SK-N-SH treated with all-trans-retinoic acid at 6 μM for 48 hours (cell line): ENCODE measurements at regions not wholly inside any gene's neighbourhood (a gene's known extent, or its start where the extent isn't known, plus 50 kb on each side); places are given as distances from the start of the nearest gene placed in this dataset.
"Not testable (repeated sequence)": the region's sequence is repeated elsewhere in the genome, so short reads cannot be mapped to it uniquely, and the experiment has no call there.

ENCODE experiments used
- ATAC-seq: fragments of 200-7000 bp; cut with Tn5 transposase; 3 replicates; pipeline ENCODE4 v1.9.1; 2020; ENCODE audit warnings: mild to moderate bottlenecking, moderate library complexity
- ARNTL ChIP-seq: fragments of 450-650 bp; formaldehyde crosslinking; IDR thresholded peaks from 2 replicates; pipeline ENCODE4 v1.5.0; 2020; ENCODE audit warnings: low read depth, mild to moderate bottlenecking, moderate library complexity, borderline replicate concordance
- BACH2 ChIP-seq: fragments of 250-450 bp; sonication (Bioruptor Pico); IDR thresholded peaks from 2 replicates; pipeline ENCODE4 v1.9.0; 2021; ENCODE audit warnings: mild to moderate bottlenecking, borderline replicate concordance
- CREB5 ChIP-seq: fragments of 250-450 bp; sonication (Bioruptor Pico); IDR thresholded peaks from 2 replicates; pipeline ENCODE4 v1.5.1; 2020; ENCODE audit warnings: low read depth, mild to moderate bottlenecking, moderate library complexity
- CSDC2 ChIP-seq: fragments of 250-450 bp; sonication (Bioruptor Pico); IDR thresholded peaks from 2 replicates; pipeline ENCODE4 v1.5.0; 2020; ENCODE audit warnings: mild to moderate bottlenecking, moderate library complexity
- CSRNP3 ChIP-seq: fragments of 250-450 bp; sonication (Bioruptor Pico); IDR thresholded peaks from 2 replicates; pipeline ENCODE4 v1.5.1; 2021; ENCODE audit warnings: mild to moderate bottlenecking, moderate library complexity
- ESRRG ChIP-seq: fragments of 250-450 bp; sonication (Bioruptor Pico); IDR thresholded peaks from 2 replicates; pipeline ENCODE4 v1.6.1; 2021; ENCODE audit warnings: mild to moderate bottlenecking
- ISL1 ChIP-seq: fragments of 250-450 bp; sonication (Bioruptor Pico); IDR thresholded peaks from 2 replicates; pipeline ENCODE4 v2.1.2; 2022; ENCODE audit warnings: mild to moderate bottlenecking, moderate library complexity
- POU6F1 ChIP-seq: fragments of 250-450 bp; sonication (Bioruptor Pico); IDR thresholded peaks from 2 replicates; pipeline ENCODE4 v1.8.0; 2021; ENCODE audit warnings: low read depth, mild to moderate bottlenecking, moderate library complexity, borderline replicate concordance
- PPARA ChIP-seq: fragments of 250-450 bp; sonication (Bioruptor Pico); IDR thresholded peaks from 2 replicates; pipeline ENCODE4 v1.5.0; 2020; ENCODE audit warnings: mild to moderate bottlenecking, borderline replicate concordance
- RARB ChIP-seq: fragments of 250-450 bp; sonication (Bioruptor Pico); IDR thresholded peaks from 2 replicates; pipeline ENCODE4 v1.8.0; 2021; ENCODE audit warnings: mild to moderate bottlenecking, moderate library complexity
- SNAI2 ChIP-seq: fragments of 250-450 bp; sonication (Bioruptor Pico); IDR thresholded peaks from 2 replicates; pipeline ENCODE4 v1.5.0; 2020; ENCODE audit warnings: mild to moderate bottlenecking, moderate library complexity
- TCF4 ChIP-seq: fragments of 250-450 bp; sonication (Bioruptor Pico); IDR thresholded peaks from 2 replicates; pipeline ENCODE4 v1.8.0; 2021; ENCODE audit warnings: mild to moderate bottlenecking, moderate library complexity, borderline replicate concordance
- TOX ChIP-seq: fragments of 250-450 bp; sonication (Bioruptor Pico); IDR thresholded peaks from 2 replicates; pipeline ENCODE4 v1.8.0; 2021; ENCODE audit warnings: mild to moderate bottlenecking, moderate library complexity, borderline replicate concordance
- TSHZ2 ChIP-seq: fragments of 250-450 bp; sonication (Bioruptor Pico); IDR thresholded peaks from 2 replicates; pipeline ENCODE4 v1.5.0; 2020; ENCODE audit warnings: mild to moderate bottlenecking, moderate library complexity
- ZC3H10 ChIP-seq: fragments of 250-450 bp; sonication (Bioruptor Pico); IDR thresholded peaks from 2 replicates; pipeline ENCODE4 v1.5.1; 2021; ENCODE audit warnings: mild to moderate bottlenecking, moderate library complexity
- ZFP3 ChIP-seq: fragments of 250-450 bp; sonication (Bioruptor Pico); IDR thresholded peaks from 2 replicates; pipeline ENCODE4 v1.5.0; 2020; ENCODE audit warnings: mild to moderate bottlenecking, moderate library complexity
- ZFP30 ChIP-seq: fragments of 450-650 bp; formaldehyde crosslinking; IDR thresholded peaks from 2 replicates; pipeline ENCODE4 v1.5.0; 2022; ENCODE audit warnings: mild to moderate bottlenecking, moderate library complexity
- ZNF565 ChIP-seq: fragments of 450-650 bp; formaldehyde crosslinking; conservative IDR thresholded peaks from 2 replicates; pipeline ENCODE4 v1.5.0; 2020; ENCODE audit warnings: low read depth, mild to moderate bottlenecking, moderate library complexity
- ZNF70 ChIP-seq: fragments of 450-650 bp; formaldehyde crosslinking; IDR thresholded peaks from 2 replicates; pipeline ENCODE4 v1.5.0; 2020; ENCODE audit warnings: mild to moderate bottlenecking, moderate library complexity
- ZNF8 ChIP-seq: fragments of 450-650 bp; formaldehyde crosslinking; IDR thresholded peaks from 2 replicates; pipeline ENCODE4 v1.5.0; 2020; ENCODE audit warnings: mild to moderate bottlenecking, moderate library complexity

- no peak for ATAC-seq
- no peak for TF ChIP-seq CSDC2 (CRISPR knock-in tag)
Measured at GRCh38 chr5:32534041-32534440, 51.3 kb upstream of the SUB1 start.

GRCh38 chr5:32531885-32532520, 53.4 kb upstream of the SUB1 start:
- peak; percentile 91 for ATAC-seq
- no peak for TF ChIP-seq CREB5 (CRISPR knock-in tag)
- no peak for TF ChIP-seq ZC3H10 (CRISPR knock-in tag)
- TF ChIP-seq ZNF70: no peak
- TF ChIP-seq BACH2 (CRISPR knock-in tag): no peak
- no peak for TF ChIP-seq CSRNP3 (CRISPR knock-in tag)
- TF ChIP-seq ISL1 (CRISPR knock-in tag): no peak
- TF ChIP-seq TOX (CRISPR knock-in tag): no peak
- TF ChIP-seq POU6F1 (CRISPR knock-in tag): no peak

GRCh38 chr5:32527321-32527720, 58.0 kb upstream of the SUB1 start:
- not testable (repeated sequence) for ATAC-seq

- no peak for TF ChIP-seq CSRNP3 (CRISPR knock-in tag)
- TF ChIP-seq BACH2 (CRISPR knock-in tag): no peak
- TF ChIP-seq PPARA: no peak
- no peak for TF ChIP-seq ESRRG (CRISPR knock-in tag)
- TF ChIP-seq TOX (CRISPR knock-in tag): no peak
- TF ChIP-seq ZFP3: no peak
- TF ChIP-seq CSDC2 (CRISPR knock-in tag): no peak
- no peak for TF ChIP-seq TSHZ2 (CRISPR knock-in tag)
- TF ChIP-seq ZFP30 (CRISPR knock-in tag): no peak
- TF ChIP-seq TCF4: no peak
- TF ChIP-seq ISL1 (CRISPR knock-in tag): no peak
- no peak for TF ChIP-seq ARNTL (CRISPR knock-in tag)
- TF ChIP-seq SNAI2 (CRISPR knock-in tag): no peak
- TF ChIP-seq ZNF565 (CRISPR knock-in tag): no peak
- ATAC-seq: no peak
Measured at GRCh38 chr5:32526810-32527209, 58.5 kb upstream of the SUB1 start.

GRCh38 chr5:32523625-32524024, 61.7 kb upstream of the SUB1 start:
- ATAC-seq: peak; percentile 81
- TF ChIP-seq ESRRG (CRISPR knock-in tag) (no peak), RARB (no peak), PPARA (no peak), TCF4 (no peak), CSRNP3 (CRISPR knock-in tag) (no peak), CSDC2 (CRISPR knock-in tag) (no peak), ZC3H10 (CRISPR knock-in tag) (no peak), SNAI2 (CRISPR knock-in tag) (no peak), ZFP30 (CRISPR knock-in tag) (no peak), TOX (CRISPR knock-in tag) (no peak), ZNF8 (CRISPR knock-in tag) (no peak), TSHZ2 (CRISPR knock-in tag) (no peak), ZFP3 (no peak)
